ENCODE measurements at regions not wholly inside any gene's neighbourhood (a gene's known extent, or its start where the extent isn't known, plus 50 kb on each side); places are given as distances from the start of the nearest gene placed in this dataset.
"Not testable (repeated sequence)": the region's sequence is repeated elsewhere in the genome, so short reads cannot be mapped to it uniquely, and the experiment has no call there.

- ChIA-PET POLR2A (no interaction called here), CTCF (no interaction called here)
- DNase-seq (ENCODE audit: low read depth, low spot score): no peak
- TF ChIP-seq, protein P1, sequence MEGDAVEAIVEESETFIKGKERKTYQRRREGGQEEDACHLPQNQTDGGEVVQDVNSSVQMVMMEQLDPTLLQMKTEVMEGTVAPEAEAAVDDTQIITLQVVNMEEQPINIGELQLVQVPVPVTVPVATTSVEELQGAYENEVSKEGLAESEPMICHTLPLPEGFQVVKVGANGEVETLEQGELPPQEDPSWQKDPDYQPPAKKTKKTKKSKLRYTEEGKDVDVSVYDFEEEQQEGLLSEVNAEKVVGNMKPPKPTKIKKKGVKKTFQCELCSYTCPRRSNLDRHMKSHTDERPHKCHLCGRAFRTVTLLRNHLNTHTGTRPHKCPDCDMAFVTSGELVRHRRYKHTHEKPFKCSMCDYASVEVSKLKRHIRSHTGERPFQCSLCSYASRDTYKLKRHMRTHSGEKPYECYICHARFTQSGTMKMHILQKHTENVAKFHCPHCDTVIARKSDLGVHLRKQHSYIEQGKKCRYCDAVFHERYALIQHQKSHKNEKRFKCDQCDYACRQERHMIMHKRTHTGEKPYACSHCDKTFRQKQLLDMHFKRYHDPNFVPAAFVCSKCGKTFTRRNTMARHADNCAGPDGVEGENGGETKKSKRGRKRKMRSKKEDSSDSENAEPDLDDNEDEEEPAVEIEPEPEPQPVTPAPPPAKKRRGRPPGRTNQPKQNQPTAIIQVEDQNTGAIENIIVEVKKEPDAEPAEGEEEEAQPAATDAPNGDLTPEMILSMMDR (IDR thresholded peaks at IDR 0.05; ENCODE audit: insufficient read depth, low read length, missing control alignments): no peak
- H3K4me3 ChIP-seq (ENCODE audit: low read depth, low read length): no peak overlapping the region
These were observed 483.6 kb upstream of the EPHA6 start for GRCh38 chr3:96330795-96331194.

- TF ChIP-seq, protein P1 (IDR thresholded peaks at IDR 0.05; ENCODE audit: insufficient read depth, low read length, missing control alignments): no peak
- no peak overlapping the region for H3K4me3 ChIP-seq (ENCODE audit: low read depth, low read length)
- POLR2A ChIA-PET: no interaction called here
- CTCF ChIA-PET: no interaction called here
- no peak for DNase-seq (ENCODE audit: low read depth, low spot score)
These were observed 483.1 kb upstream of the EPHA6 start for GRCh38 chr3:96331341-96331740.

DNA sequence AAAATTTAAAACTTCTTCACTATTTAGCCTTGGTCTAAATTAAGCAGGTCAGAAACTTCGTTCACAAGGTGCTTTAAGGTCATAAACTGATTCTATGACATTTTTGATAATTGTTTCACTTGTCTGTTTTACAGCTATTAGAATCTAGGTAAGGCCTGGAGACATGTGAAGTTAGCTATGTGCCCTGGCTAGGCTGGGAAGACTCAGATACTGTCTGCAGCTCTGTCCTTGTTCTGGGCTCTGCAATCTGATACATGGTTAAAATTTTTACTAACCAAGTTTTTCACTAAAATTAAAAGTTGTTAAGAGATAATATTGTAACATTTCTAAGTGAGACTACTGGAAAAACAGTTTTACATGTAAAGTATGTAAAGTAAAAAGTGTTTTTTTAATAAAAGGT, 479.6 kb upstream of the EPHA6 start:
- DNase-seq (ENCODE audit: low read depth, low spot score): no peak
- CTCF ChIA-PET: no interaction called here
- TF ChIP-seq, protein P1 (IDR thresholded peaks at IDR 0.05; ENCODE audit: insufficient read depth, low read length, missing control alignments): no peak
- POLR2A ChIA-PET: no interaction called here
- no peak overlapping the region for H3K4me3 ChIP-seq (ENCODE audit: low read depth, low read length)

- TF ChIP-seq, protein P1 (IDR thresholded peaks at IDR 0.05; ENCODE audit: insufficient read depth, low read length, missing control alignments): no peak
- no peak for DNase-seq (ENCODE audit: low read depth, low spot score)
- H3K4me3 ChIP-seq (ENCODE audit: low read depth, low read length): no peak overlapping the region
- ChIA-PET POLR2A (no interaction called here), CTCF (no interaction called here)
These were observed 467.1 kb upstream of the EPHA6 start for GRCh38 chr3:96347289-96347688.

GRCh38 chr3:96351598-96351997, 462.8 kb upstream of the EPHA6 start:
- POLR2A ChIA-PET; H3K4me3 ChIP-seq (ENCODE audit: low read depth, low read length); DNase-seq (ENCODE audit: low read depth, low spot score): not testable (repeated sequence)
- CTCF ChIA-PET: interaction anchor here (0.6 kb wide), 1 partner anchor 512 kb away, joined by 3 read pairs; no protein-coding TSS in a partner anchor

- POLR2A ChIA-PET: no interaction called here
- CTCF ChIA-PET: no interaction called here
- TF ChIP-seq, protein P1 (IDR thresholded peaks at IDR 0.05; ENCODE audit: insufficient read depth, low read length, missing control alignments): no peak
These were observed 460.3 kb upstream of the EPHA6 start for GRCh38 chr3:96354106-96354505.

GRCh38 chr3:96354742-96355141, 459.7 kb upstream of the EPHA6 start:
- no peak overlapping the region for H3K4me3 ChIP-seq (ENCODE audit: low read depth, low read length)
- POLR2A ChIA-PET: no interaction called here
- DNase-seq (ENCODE audit: low read depth, low spot score): no peak
- CTCF ChIA-PET: no interaction called here
- TF ChIP-seq, protein P1 (IDR thresholded peaks at IDR 0.05; ENCODE audit: insufficient read depth, low read length, missing control alignments): no peak

More at GRCh38 chr3:96354106-96354505, 460.3 kb upstream of the EPHA6 start:
- no peak overlapping the region for H3K4me3 ChIP-seq (ENCODE audit: low read depth, low read length)
- DNase-seq (ENCODE audit: low read depth, low spot score): no peak
